HG03439 (cell line): ENCODE measurements at regions not wholly inside any gene's neighbourhood (a gene's known extent, or its start where the extent isn't known, plus 50 kb on each side); places are given as distances from the start of the nearest gene placed in this dataset.

Source experiments
- ATAC-seq: cut with Tn5 transposase; IDR thresholded peaks from one replicate; pipeline ENCODE4 v1.9.1; 2021; ENCODE audit warnings: mild to moderate bottlenecking, moderate library complexity; ENCODE audit not compliant: unreplicated experiment

DNA sequence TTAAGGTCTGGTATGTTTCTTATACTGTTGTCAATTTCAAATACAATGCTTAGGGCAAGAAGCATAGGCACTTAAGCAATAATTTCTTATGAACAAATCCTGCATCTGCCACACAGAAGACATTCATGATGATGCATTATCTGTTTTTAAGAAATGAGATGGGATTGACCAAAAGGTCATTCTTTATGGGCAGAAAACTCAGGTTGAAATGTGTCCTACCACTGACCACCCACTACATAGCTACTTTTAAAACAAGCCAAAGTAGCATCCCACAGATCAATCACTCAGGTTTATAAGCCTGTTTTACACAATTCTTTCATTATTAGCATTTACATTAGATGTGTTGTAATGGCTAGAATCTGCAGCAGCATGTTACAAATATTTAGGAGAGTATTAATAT is 617.8 kb downstream of the PCDH7 start:
- ATAC-seq = no peak

GRCh38 chr4:31341601-31342359 is 621.6 kb downstream of the PCDH7 start:
- no peak for ATAC-seq

GRCh38 chr4:31343061-31343460 is 622.9 kb downstream of the PCDH7 start:
- no peak for ATAC-seq

GRCh38 chr4:31349907-31350306 is 629.7 kb downstream of the PCDH7 start:
- no peak for ATAC-seq

DNA sequence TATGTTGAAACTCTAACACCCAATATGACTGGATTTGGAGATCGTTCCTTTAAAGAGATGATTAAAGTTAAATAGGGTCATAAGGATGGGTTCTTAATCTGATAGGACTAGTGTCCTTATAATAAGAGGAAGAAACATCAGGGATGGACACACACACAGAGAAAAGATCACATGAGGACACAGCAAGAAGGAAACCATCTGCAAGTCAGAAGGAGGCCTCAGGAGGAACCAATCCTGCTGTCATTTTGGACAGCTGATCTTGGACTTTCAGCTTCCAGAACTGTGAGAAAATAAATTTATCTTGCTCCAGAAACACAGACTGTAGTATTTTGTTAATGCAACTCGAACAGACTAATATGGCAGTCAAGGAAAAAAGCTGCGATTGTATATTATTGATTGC is 631.5 kb downstream of the PCDH7 start:
- ATAC-seq = no peak

GRCh38 chr4:31356839-31357238 is 636.7 kb downstream of the PCDH7 start:
- ATAC-seq = no peak

DNA sequence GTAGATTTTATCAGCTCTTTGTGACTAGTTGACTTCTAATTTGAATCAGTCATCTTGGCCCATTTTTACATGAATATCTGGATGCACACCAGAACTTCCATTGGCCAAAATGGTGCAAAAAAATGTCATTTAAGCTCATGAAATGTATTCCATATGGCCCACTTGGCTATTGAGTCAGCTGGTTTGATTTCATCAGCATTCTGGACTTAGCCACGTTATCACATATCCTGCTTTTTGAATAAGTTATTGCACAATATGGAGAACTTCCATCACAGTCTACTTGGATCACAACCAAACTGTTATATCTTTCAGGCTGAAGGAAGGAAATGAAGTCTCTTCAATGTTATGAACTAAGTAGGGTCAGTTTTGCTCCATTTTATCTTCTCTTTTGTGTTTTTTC is 640.6 kb downstream of the PCDH7 start:
- no peak for ATAC-seq

- ATAC-seq = no peak
These were observed 642.6 kb downstream of the PCDH7 start for GRCh38 chr4:31362756-31363155.

DNA sequence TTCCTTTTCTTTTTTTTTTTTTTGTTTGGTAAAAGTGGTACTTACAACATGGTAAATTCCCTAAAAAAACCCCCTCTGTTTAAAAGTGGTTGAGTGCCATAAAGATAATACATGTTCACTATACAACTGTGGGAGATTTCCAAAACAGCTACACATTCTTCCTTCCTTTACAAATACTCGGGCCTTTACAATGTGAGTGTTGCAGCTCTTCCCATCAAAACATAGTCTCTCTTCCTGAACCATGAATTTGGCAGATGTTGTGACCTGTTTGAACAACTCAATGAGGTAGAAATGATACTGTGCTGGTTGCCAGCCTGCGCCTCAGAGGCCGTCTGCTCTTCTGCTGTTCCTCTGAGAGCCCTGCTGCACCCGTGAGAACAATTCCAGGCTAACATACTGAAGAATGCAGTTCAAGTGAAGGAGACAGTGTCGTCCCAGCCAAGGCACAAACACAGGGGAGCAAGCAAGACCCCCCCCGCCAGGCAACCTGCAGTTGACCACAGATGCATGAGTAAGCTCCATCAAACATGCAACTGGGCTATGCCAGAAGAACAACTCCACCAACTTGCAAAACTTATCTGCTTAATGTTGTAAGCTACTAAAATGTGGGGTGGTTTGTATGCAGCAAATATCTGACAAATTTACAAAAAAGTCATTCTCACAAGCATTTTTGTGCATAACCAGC is 645.0 kb downstream of the PCDH7 start:
- ATAC-seq = no peak

DNA sequence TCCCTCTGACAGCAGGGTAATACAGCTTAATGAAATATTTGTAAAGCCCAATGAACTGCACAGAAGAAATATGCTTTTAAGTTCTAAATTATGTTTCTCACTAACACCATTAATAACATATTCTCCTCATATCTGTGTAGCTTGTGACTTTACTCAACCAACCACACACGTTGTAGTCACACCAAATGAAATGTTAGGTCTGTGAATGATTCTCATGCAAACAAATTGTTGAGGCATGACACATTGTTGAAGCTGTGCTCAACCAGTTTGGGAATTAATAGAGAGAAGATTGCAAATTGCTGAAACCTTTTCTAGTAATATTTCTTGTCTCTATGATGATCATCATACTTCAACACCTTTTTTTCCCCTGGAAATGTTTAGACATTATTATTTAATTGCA is 645.9 kb downstream of the PCDH7 start:
- ATAC-seq = no peak

DNA sequence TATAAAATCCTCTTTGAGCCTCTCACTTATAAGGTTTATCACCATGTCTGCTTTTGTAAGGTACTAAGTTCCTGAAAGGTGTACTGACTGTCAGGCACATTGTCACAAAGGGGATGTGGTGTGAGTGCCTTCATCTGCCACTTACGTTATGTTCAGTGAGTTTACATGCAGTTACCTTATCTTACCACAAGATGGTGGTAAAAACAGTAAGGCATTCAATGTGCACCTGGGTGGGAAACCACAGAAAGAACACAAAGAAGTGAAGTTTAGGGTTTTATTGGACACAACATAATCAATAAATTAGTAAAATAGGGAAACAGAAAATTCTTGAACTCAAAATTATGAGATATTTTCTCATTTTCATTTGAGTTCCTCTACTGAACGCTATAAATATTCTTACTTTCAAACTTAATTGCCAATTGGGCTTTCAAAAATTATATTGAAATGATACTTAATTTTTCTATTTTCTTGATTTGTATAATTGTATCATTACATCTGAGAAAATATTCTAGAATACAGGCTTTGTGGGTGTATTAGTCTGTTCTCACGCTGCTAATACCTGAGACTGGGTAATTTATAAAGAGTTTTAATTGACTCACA is 650.8 kb downstream of the PCDH7 start:
- ATAC-seq = peak; percentile 90

DNA sequence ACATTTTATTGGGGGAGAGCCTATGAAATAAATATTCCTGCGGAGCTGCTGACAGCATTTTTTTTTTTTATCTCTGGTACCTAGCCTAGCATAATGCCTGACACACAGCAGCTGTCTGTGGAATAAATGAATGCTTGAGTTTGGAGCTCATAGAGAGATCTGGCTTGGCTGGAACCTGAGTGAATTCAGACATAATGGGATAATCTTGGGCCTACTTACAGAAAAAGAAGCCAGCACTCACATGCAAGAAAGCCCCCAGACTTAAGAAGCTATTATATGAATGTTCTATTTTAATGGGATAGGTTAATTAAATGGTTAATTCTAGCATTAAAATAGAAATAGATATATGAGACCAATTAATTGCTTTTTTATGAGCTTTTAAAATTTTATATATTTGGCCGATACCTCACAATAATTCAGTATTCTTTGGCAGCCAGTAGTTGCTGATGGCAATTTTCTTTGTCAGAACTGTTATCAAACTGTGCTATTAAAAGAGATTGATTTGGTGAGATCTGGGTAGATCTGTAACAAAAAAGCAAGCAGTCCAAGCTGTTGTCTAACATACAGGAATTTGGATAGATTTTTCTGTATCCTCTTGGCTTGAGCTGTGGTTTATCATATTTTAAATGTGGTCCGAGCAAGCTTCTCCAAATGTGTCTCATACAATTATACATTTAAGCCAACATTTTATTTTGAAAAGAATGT is 654.2 kb downstream of the PCDH7 start:
- ATAC-seq = no peak

DNA sequence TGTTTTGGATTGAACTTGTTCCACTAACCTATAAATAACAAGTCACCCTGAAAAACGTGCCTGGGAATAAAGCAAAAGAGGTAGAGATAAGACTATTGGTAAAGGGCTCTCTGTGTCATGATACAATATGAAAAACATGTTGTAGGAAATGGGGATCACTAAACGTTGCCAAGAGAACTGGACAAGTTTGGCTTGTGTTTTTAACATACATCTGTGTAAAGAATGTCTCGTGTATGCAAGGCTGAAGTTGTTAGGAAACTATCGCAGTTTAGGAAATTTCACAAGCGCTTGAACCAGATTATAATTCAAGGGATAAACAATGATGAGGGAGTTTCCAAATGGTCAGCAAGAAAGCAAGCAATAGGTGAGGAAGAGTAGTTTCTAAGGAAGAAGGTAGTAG is 655.8 kb downstream of the PCDH7 start:
- ATAC-seq = no peak

DNA sequence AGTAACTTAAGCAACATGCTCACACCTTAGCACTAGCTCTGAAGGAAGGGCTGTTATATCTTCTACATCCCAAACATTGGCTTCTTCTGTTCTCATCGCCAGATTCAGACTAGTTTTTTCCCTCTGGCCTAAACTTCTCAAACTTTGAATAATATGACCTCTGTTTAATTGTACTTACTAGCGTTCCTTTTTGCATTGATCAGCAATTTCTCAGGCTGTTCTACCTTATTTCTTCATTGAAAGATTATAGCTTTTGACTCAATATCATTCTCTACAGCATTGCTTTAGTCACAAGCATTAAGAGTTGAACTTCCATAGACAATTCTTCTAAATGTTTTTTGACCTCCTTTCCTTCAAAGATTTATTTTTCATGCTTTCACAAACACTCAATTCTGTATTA is 659.2 kb downstream of the PCDH7 start:
- ATAC-seq = no peak

DNA sequence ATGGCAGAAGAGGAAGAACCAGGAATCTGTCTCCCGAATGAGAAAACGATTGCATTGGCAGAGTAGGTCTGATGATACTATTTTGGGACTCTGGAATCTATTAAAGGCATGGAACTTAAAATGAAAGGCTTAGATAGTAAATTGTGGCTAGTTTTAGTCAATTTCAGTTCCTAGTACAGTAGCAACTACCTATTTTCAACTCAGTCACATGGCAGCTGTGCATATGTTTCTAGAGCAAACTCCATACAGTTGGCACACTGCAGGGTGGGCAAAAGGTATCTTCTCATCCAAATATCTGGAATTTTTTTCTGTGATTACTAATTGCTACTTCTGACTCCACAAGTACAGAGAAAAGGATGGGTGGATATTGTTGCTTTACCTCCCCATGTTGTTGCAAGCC is 663.6 kb downstream of the PCDH7 start:
- ATAC-seq = no peak

DNA sequence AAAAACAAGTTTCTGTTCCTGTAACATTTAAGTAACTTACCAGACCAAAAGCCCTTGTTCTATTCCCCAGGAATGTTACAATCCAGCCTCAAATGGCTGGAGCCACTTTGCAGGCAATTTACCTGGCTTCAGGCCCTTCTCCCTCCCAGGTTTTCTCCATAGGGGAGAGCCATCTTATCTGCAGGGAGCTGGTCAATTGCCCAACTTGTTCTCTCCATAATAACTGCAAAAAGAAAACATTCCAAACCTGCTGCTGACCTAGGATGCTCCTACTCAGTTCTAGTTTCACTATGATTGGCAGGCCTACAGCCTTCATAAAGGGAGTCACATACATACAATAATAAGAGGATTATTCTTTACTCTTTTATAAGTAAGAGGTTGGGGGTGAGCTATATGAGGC is 670.7 kb downstream of the PCDH7 start:
- no peak for ATAC-seq

DNA sequence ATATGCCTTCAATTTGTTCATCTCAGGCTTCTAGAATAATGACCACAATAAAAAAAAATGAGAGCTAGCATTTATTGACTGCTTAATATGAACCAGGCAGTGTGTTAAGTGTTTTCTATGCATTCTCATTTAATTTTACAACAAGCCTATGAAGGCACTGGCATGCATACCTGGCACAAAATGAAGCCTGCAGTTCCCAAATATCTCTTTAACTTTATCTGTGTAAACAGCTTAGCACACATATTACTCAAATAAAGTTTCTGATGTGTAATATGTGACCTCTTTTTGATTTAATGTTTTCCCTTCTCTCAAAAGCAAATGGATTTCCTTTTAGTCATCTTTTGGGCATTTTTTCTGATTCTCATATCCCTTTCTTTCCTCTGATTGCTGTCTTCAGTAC is 671.8 kb downstream of the PCDH7 start:
- no peak for ATAC-seq

DNA sequence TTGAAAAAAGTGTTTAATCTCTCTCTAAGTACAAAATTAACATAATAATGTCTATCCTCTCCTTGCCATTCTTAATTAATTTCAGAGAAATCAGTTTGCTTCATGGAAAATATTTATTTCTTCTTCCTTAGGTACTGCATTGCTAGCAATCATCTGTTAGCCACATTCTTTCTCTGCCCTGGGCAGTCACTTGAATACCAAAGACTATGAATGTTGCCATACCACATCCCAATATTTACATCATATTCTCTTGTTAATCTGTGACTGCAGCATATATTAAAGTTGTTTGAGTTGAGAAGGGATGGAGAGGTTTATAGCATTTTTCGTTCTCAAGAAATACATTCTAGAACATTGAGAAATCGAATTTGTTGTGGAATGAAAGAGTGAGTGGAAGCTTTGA is 672.8 kb downstream of the PCDH7 start:
- ATAC-seq = no peak

DNA sequence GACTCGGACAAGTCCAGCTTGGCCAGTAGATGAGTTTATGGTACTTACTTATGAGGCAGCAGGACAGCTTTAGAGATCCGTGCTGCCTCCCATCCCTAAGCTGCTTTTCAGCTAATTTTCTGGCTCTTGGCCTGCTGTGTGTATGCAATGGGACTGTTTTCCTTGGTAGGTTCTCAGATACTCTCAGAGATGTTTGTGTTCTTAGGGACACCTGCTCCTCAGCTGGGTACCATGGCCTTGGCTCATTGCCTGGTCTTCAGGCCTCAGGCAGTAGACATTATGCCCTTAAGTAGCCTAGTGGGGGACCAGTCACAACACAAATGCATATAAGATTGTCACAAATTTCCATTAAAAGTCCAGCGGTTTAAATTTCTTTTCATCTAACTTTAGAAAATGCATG is 688.0 kb downstream of the PCDH7 start:
- no peak for ATAC-seq

- no peak for ATAC-seq
These were observed 691.4 kb downstream of the PCDH7 start for GRCh38 chr4:31411565-31411964.

- no peak for ATAC-seq
These were observed 695.5 kb downstream of the PCDH7 start for GRCh38 chr4:31415629-31416028.

DNA sequence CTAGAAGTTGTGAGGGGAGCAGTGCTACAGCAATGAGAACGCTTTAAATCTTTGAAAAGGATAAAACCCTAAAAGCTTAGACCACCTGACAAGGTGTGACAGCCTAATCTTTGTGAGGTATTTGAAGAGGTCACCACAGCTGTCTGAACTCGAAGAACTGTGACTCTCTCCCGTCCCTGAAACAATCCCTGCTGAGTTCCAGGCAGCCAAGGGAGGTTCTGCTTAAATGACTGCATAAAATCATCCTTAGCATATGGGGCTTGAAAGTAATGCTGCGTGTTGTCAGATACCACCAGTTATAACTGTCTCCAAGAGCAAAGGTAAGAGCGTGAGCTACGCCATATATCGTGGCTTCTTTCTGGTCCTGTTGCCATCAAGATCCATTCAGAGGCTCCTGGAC is 696.3 kb downstream of the PCDH7 start:
- ATAC-seq = no peak
